ENCODE measurements at regions not wholly inside any gene's neighbourhood (a gene's known extent, or its start where the extent isn't known, plus 50 kb on each side); places are given as distances from the start of the nearest gene placed in this dataset.

GRCh38 chr19:28155265-28155664, 1057.7 kb downstream of the UQCRFS1 start:
- H3K27ac ChIP-seq (replicated peaks) = no peak overlapping the region
- peaks cover 24% of the 10 kb centered on the region for H3K9me3 ChIP-seq (replicated peaks)
- intact Hi-C loops (cut with micrococcal nuclease) = no loop called here
- H3K4me3 ChIP-seq = no peak overlapping the region
- H3K27me3 ChIP-seq (ENCODE audit: low read depth) = peaks cover 4% of the 10 kb centered on the region
- no peak for DNase-seq
- no peaks in the 10 kb centered on the region for H3K4me1 ChIP-seq
- no peaks in the 10 kb centered on the region for H3K36me3 ChIP-seq
- TF ChIP-seq, protein P1, sequence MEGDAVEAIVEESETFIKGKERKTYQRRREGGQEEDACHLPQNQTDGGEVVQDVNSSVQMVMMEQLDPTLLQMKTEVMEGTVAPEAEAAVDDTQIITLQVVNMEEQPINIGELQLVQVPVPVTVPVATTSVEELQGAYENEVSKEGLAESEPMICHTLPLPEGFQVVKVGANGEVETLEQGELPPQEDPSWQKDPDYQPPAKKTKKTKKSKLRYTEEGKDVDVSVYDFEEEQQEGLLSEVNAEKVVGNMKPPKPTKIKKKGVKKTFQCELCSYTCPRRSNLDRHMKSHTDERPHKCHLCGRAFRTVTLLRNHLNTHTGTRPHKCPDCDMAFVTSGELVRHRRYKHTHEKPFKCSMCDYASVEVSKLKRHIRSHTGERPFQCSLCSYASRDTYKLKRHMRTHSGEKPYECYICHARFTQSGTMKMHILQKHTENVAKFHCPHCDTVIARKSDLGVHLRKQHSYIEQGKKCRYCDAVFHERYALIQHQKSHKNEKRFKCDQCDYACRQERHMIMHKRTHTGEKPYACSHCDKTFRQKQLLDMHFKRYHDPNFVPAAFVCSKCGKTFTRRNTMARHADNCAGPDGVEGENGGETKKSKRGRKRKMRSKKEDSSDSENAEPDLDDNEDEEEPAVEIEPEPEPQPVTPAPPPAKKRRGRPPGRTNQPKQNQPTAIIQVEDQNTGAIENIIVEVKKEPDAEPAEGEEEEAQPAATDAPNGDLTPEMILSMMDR (IDR thresholded peaks at IDR 0.05; ENCODE audit: borderline replicate concordance) = no peak

- no peaks in the 10 kb centered on the region for H3K36me3 ChIP-seq
- TF ChIP-seq, protein P1 (IDR thresholded peaks at IDR 0.05; ENCODE audit: borderline replicate concordance) = no peak
- peaks cover 4% of the 10 kb centered on the region for H3K27me3 ChIP-seq (ENCODE audit: low read depth)
- intact Hi-C loops (cut with micrococcal nuclease) = no loop called here
- no peak overlapping the region for H3K27ac ChIP-seq (replicated peaks)
- H3K9me3 ChIP-seq (replicated peaks) = peaks cover 13% of the 10 kb centered on the region
- H3K4me1 ChIP-seq = no peaks in the 10 kb centered on the region
- no peak for DNase-seq
- no peak overlapping the region for H3K4me3 ChIP-seq
Measured at GRCh38 chr19:28154077-28154476, 1058.9 kb downstream of the UQCRFS1 start.

DNA sequence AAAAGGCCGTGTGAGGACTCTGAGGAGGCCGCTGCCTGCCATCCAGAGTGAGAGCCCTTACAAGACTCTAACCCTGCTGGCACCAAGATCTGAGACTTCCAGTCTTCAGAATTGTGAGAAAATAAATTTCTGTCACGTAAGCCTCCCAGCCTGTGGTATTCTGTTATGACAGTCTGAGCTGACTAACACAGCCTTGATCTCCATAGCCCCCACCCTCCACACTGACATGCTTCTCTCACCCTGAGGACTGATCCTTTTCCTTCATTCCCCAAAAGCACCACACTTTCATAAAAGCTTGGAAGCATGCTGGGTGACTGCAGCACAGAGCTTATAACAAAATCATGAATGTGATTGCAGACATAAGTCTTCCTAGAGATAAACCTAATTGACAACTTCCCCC, 1059.8 kb downstream of the UQCRFS1 start:
- Histone ChIP-seq H3K27me3 (ENCODE audit: low read depth) (peaks cover 6% of the 10 kb centered on the region), H3K4me1 (no peaks in the 10 kb centered on the region), H3K9me3 (replicated peaks) (peaks cover 3% of the 10 kb centered on the region), H3K36me3 (no peaks in the 10 kb centered on the region), H3K4me3 (no peak overlapping the region), H3K27ac (replicated peaks) (no peak overlapping the region)
- TF ChIP-seq, protein P1 (IDR thresholded peaks at IDR 0.05; ENCODE audit: borderline replicate concordance) = no peak
- intact Hi-C loops (cut with micrococcal nuclease) = no loop called here
- no peak for DNase-seq

DNA sequence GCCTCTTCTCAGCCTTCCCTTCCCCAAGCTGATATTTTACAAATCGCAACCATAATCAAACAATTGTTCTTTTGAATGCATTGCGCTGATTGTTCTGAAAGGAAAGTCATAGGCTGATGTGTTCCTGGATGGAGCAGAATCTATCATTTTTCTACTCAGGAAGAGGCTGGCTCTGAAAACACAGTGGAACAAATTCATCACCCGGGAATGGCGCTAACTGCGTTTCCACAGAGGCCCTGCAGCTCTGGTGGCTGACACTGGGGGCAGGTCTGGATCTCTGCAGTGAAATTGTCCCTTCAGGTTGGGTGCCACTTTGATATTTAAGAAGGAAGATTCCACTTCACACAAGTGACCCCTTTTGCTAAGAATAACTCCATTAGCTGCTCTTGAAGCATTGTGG, 1060.8 kb downstream of the UQCRFS1 start:
- Histone ChIP-seq H3K27ac (replicated peaks) (no peak overlapping the region), H3K36me3 (no peaks in the 10 kb centered on the region), H3K4me3 (no peak overlapping the region), H3K9me3 (replicated peaks) (no peaks in the 10 kb centered on the region), H3K4me1 (no peaks in the 10 kb centered on the region), H3K27me3 (ENCODE audit: low read depth) (peaks cover 7% of the 10 kb centered on the region)
- intact Hi-C loops (cut with micrococcal nuclease) = no loop called here
- DNase-seq = no peak
- TF ChIP-seq, protein P1 (IDR thresholded peaks at IDR 0.05; ENCODE audit: borderline replicate concordance) = no peak

DNA sequence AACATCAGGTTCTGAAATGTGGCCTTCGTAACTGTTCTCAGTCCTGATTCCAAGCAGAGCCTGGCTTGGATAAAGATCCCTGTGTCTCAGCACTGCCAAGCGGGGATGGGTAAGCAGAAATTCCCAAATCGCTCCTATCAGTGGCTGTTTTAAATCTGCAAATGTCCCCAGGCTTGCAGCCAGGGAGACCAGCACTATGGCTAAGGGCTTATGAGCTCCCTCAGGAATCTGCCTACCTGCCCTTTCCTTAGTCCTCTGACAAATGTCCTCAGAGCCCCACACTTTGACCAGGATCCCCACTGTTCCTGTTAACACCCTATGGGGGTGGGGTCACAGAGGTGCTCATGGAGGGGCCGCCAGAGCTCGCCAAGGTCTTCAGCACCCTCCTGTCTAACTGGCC, 1062.8 kb downstream of the UQCRFS1 start:
- no peaks in the 10 kb centered on the region for H3K36me3 ChIP-seq
- H3K4me3 ChIP-seq = no peak overlapping the region
- no peak for DNase-seq
- H3K4me1 ChIP-seq = no peaks in the 10 kb centered on the region
- intact Hi-C loops (cut with micrococcal nuclease) = no loop called here
- no peak overlapping the region for H3K27ac ChIP-seq (replicated peaks)
- no peaks in the 10 kb centered on the region for H3K9me3 ChIP-seq (replicated peaks)
- peaks cover 7% of the 10 kb centered on the region for H3K27me3 ChIP-seq (ENCODE audit: low read depth)
- TF ChIP-seq, protein P1 (IDR thresholded peaks at IDR 0.05; ENCODE audit: borderline replicate concordance) = no peak

DNA sequence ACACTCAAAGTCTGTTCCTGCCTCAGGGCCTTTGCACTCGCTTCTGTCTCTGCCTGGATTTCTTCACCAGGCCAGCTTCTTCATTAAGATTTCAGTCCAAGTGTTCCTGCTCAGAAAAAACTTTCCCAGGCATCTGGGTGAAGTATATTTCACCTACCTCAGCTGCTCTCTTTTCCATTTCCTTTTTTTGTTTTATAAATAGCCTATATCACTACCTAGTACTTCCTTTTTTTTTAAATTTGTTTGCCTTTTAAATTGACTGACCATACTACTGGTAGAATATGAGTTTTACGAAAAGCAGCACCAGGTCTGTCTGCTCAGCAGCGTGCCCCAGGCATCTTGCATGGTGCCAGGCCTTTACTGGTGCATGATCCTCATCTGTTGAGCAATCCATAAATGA, 1064.4 kb downstream of the UQCRFS1 start:
- Histone ChIP-seq H3K9me3 (replicated peaks) (no peaks in the 10 kb centered on the region), H3K27ac (replicated peaks) (no peak overlapping the region), H3K36me3 (no peaks in the 10 kb centered on the region), H3K27me3 (ENCODE audit: low read depth) (peaks cover 3% of the 10 kb centered on the region), H3K4me1 (no peaks in the 10 kb centered on the region), H3K4me3 (no peak overlapping the region)
- TF ChIP-seq, protein P1 (IDR thresholded peaks at IDR 0.05; ENCODE audit: borderline replicate concordance) = no peak
- no peak for DNase-seq
- intact Hi-C loops (cut with micrococcal nuclease) = no loop called here

Measured in left ventricle myocardium inferior (tissue), 1 donor.